ENCODE measurements at regions not wholly inside any gene's neighbourhood (a gene's known extent, or its start where the extent isn't known, plus 50 kb on each side); places are given as distances from the start of the nearest gene placed in this dataset.

- TF ChIP-seq CTCF (IDR thresholded peaks at IDR 0.05; ENCODE audit: poor library complexity, severe bottlenecking) (no peak), TAF1 (IDR thresholded peaks at IDR 0.05; ENCODE audit: low read depth) (no peak), POLR2AphosphoS5 (IDR thresholded peaks at IDR 0.05) (no peak)
Measured at GRCh38 chr13:38090913-38091312, 221.3 kb upstream of the TRPC4 start.
